Transverse colon (tissue), 4 donors: ENCODE measurements at regions not wholly inside any gene's neighbourhood (a gene's known extent, or its start where the extent isn't known, plus 50 kb on each side); places are given as distances from the start of the nearest gene placed in this dataset.

ENCODE experiments used
- DNase-seq: peaks from one replicate; pipeline ENCODE4 v3.0.0-alpha.2; 2019
- H3K27ac ChIP-seq, 4 donors: fragments of 200-600 bp; sonication (generic); 2 replicates each; pipeline ENCODE4 v1.5.1; 2016 to 2018; ENCODE audit warnings: inconsistent platforms in 4 of 4
- H3K27me3 ChIP-seq: fragments of 200-600 bp; sonication (generic); 2 replicates; pipeline ENCODE4 v1.5.1; 2017; ENCODE audit warnings: inconsistent platforms
- H3K36me3 ChIP-seq, 4 donors: fragments of 200-600 bp; sonication (generic); 2 replicates each; pipeline ENCODE4 v1.5.1; 2017 to 2019; ENCODE audit warnings: inconsistent platforms in 4 of 4
- H3K4me1 ChIP-seq, 4 donors: fragments of 200-600 bp; sonication (generic); 2 replicates each; pipeline ENCODE4 v1.5.1; 2017 to 2020; ENCODE audit warnings: inconsistent platforms in 4 of 4
- H3K4me3 ChIP-seq, 4 donors: fragments of 200-600 bp; sonication (generic); 1 replicate in 1 of 4; 2 replicates in 3 of 4; pipeline versions ENCODE4 v1.5.1 to v1.6.1; 2017 to 2019; ENCODE audit warnings: inconsistent platforms in 4 of 4
- H3K9me3 ChIP-seq, 2 donors: fragments of 200-600 bp; sonication (generic); 2 replicates each; pipeline ENCODE4 v1.5.1; 2017 to 2019; ENCODE audit warnings: inconsistent platforms in 2 of 2
- CTCF ChIP-seq, 5 experiments: fragments of 200-600 bp in 3 of 5; fragments of 450-650 bp in 2 of 5; sonication (generic) in 3 of 5; IDR thresholded peaks; 1 replicate in 2 of 5; 2 replicates in 3 of 5; pipeline ENCODE4 v1.5.1; 2016 to 2017; ENCODE audit warnings: antibody characterized with exemption in 5 of 5, inconsistent platforms in 3 of 5, mild to moderate bottlenecking in 2 of 5, moderate library complexity in 1 of 5
- EP300 ChIP-seq: sonication (generic); formaldehyde crosslinking; IDR thresholded peaks from one replicate; pipeline ENCODE4 v1.6.1; 2017; ENCODE audit warnings: antibody characterized with exemption, low read depth
- POLR2A ChIP-seq: fragments of 450-650 bp; IDR thresholded peaks from one replicate; pipeline ENCODE4 v1.6.1; 2016; ENCODE audit warnings: antibody characterized with exemption, mild to moderate bottlenecking, moderate library complexity
- POLR2AphosphoS5 ChIP-seq, 3 donors: sonication (generic); formaldehyde crosslinking; IDR thresholded peaks; one replicate each; pipeline ENCODE4 v1.6.1; 2016; ENCODE audit warnings: antibody characterized with exemption in 3 of 3
- WGBS, 2 donors: methylation state at CpG; one replicate each; pipeline ENCODE4 v1.1.5; 2018; ENCODE audit warnings: low coverage in 1 of 2; 5-methylcytosine and 5-hydroxymethylcytosine counted together
- in situ Hi-C, 4 donors: fragments of 200-750 bp; cut with MboI; loops; one replicate each; pipeline versions ENCODE4 v1.15.0 to v1.15.1; 2017; ENCODE audit warnings: low sequenced_read_pairs in 3 of 4, low pct_ligation_motif_present in 1 of 4, low pct_unique_long_range_greater_than_20kb in 1 of 4
- intact Hi-C: fragments of 100-400 bp; cut with DNase I; formaldehyde crosslinking; loops from one replicate; pipeline ENCODE4 v1.15.1; 2023; ENCODE audit warnings: low total_unique reads

GRCh38 chr4:41363384-41363981 lies 106.8 kb downstream of the UCHL1 start:
- no peak for DNase-seq
- Histone ChIP-seq H3K4me3 (no peak overlapping the region), H3K27ac (peak overlapping the region in 3 of 4 donors; percentile 14 to 46 (median 38)), H3K4me1 (peaks cover 0 to 18% (median 9%) of the 10 kb centered on the region in 4 donors), H3K36me3 (no peaks in the 10 kb centered on the region), H3K9me3 (no peaks in the 10 kb centered on the region), H3K27me3 (peaks cover 6% of the 10 kb centered on the region)
- TF ChIP-seq CTCF (IDR thresholded peaks at IDR 0.05), result no peak
- TF ChIP-seq EP300, result no peak
- TF ChIP-seq POLR2A, result no peak
- TF ChIP-seq POLR2AphosphoS5 (IDR thresholded peaks at IDR 0.05), result no peak
- in situ Hi-C loops (no loop called here), intact Hi-C loops (no loop called here)
- 29 to 60% methylated on average over 5 to 9 of the region's 9 CpGs for WGBS, 2 donors

- H3K36me3 ChIP-seq, result no peaks in the 10 kb centered on the region
- H3K4me1 ChIP-seq, result peaks cover 0 to 16% (median 9%) of the 10 kb centered on the region in 4 donors
- DNase-seq, result no peak
- intact Hi-C loops (no loop called here), in situ Hi-C loops (no loop called here)
- TF ChIP-seq POLR2A, result no peak
- TF ChIP-seq EP300, result no peak
- TF ChIP-seq POLR2AphosphoS5 (IDR thresholded peaks at IDR 0.05), result no peak
- TF ChIP-seq CTCF (IDR thresholded peaks at IDR 0.05), result no peak
- H3K27ac ChIP-seq, result no peak overlapping the region
- H3K27me3 ChIP-seq, result peaks cover 5% of the 10 kb centered on the region
- 44 to 71% methylated on average over 3 of the region's 3 CpGs for WGBS, 2 donors
- no peaks in the 10 kb centered on the region for H3K9me3 ChIP-seq
- no peak overlapping the region for H3K4me3 ChIP-seq
Observed at GRCh38 chr4:41364876-41365275, 108.1 kb downstream of the UCHL1 start.

GRCh38 chr4:41365681-41366080 lies 109.0 kb downstream of the UCHL1 start:
- no peak overlapping the region for H3K27ac ChIP-seq
- no peaks in the 10 kb centered on the region for H3K27me3 ChIP-seq
- in situ Hi-C loops (no loop called here), intact Hi-C loops (no loop called here)
- 95 to 100% methylated on average over 1 to 4 of the region's 4 CpGs for WGBS, 2 donors
- no peaks in the 10 kb centered on the region for H3K9me3 ChIP-seq
- H3K36me3 ChIP-seq, result no peaks in the 10 kb centered on the region
- DNase-seq, result no peak
- TF ChIP-seq EP300 (no peak), POLR2AphosphoS5 (IDR thresholded peaks at IDR 0.05) (no peak)
- H3K4me1 ChIP-seq, result peaks cover 0 to 12% (median 5%) of the 10 kb centered on the region in 4 donors
- no peak overlapping the region for H3K4me3 ChIP-seq

GRCh38 chr4:41366911-41367517 lies 110.3 kb downstream of the UCHL1 start:
- Histone ChIP-seq H3K9me3 (no peaks in the 10 kb centered on the region), H3K27ac (no peak overlapping the region), H3K27me3 (no peaks in the 10 kb centered on the region), H3K36me3 (no peaks in the 10 kb centered on the region), H3K4me3 (no peak overlapping the region), H3K4me1 (peaks cover 0 to 1% (median under 1%) of the 10 kb centered on the region in 4 donors)
- TF ChIP-seq CTCF (IDR thresholded peaks at IDR 0.05), result no peak
- no peak for TF ChIP-seq EP300
- no peak for TF ChIP-seq POLR2AphosphoS5 (IDR thresholded peaks at IDR 0.05)
- TF ChIP-seq POLR2A, result no peak
- intact Hi-C loops, result no loop called here
- in situ Hi-C loops, result no loop called here
- WGBS, 2 donors, result 69 to 76% methylated on average over 4 of the region's 4 CpGs
- DNase-seq, result no peak
